WERI-Rb-1 (cell line): ENCODE measurements at regions not wholly inside any gene's neighbourhood (a gene's known extent, or its start where the extent isn't known, plus 50 kb on each side); places are given as distances from the start of the nearest gene placed in this dataset.

ENCODE experiments used
- DNase-seq: peaks from one replicate; pipeline ENCODE4 v3.0.0-alpha.2; 2020
- H3K27ac ChIP-seq: fragments of 250-450 bp; sonication (Bioruptor Pico); 2 replicates; pipeline ENCODE4 v1.5.1; 2020; ENCODE audit warnings: mild to moderate bottlenecking, moderate library complexity
- H3K27me3 ChIP-seq: fragments of 250-450 bp; sonication (Bioruptor Pico); 2 replicates; pipeline ENCODE4 v1.5.1; 2021; ENCODE audit warnings: mild to moderate bottlenecking, low read depth, moderate library complexity; ENCODE audit not compliant: insufficient read depth, severe bottlenecking
- H3K36me3 ChIP-seq: fragments of 250-450 bp; sonication (Bioruptor Pico); 2 replicates; pipeline ENCODE4 v1.5.1; 2020; ENCODE audit warnings: mild to moderate bottlenecking, moderate library complexity
- H3K4me3 ChIP-seq: 2 replicates; pipeline ENCODE4 v1.5.1; 2011; ENCODE audit warnings: low read depth, mild to moderate bottlenecking, control low read depth, low read length
- H3K9me3 ChIP-seq: fragments of 250-450 bp; sonication (Bioruptor Pico); 2 replicates; pipeline ENCODE4 v1.5.1; 2021; ENCODE audit warnings: mild to moderate bottlenecking, moderate library complexity; ENCODE audit not compliant: severe bottlenecking
- TF ChIP-seq, protein P1 (sequence below): IDR thresholded peaks from 2 replicates; pipeline ENCODE4 v1.5.1; 2011; ENCODE audit warnings: low read depth, mild to moderate bottlenecking, control low read depth, inconsistent platforms, low read length

DNA sequence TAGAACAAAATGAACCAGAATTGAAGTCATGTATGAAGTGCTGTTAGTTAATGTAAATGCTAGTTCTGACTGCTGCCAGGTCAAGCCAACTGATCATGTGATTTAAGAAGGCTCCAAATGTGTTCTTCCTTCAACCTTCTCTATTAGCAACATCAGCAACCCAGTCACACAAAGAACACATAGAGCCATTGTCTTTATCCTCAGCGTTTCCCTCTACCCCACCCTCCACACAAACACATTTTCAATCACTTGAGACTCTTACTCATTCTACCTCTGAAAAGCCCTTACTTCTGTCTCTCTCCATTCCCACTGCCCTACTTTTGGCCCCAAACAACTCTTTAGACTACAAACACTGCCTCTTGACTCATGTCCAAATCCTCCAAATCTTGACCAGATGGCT lies 89.7 kb upstream of the KDR start:
- TF ChIP-seq, protein P1, sequence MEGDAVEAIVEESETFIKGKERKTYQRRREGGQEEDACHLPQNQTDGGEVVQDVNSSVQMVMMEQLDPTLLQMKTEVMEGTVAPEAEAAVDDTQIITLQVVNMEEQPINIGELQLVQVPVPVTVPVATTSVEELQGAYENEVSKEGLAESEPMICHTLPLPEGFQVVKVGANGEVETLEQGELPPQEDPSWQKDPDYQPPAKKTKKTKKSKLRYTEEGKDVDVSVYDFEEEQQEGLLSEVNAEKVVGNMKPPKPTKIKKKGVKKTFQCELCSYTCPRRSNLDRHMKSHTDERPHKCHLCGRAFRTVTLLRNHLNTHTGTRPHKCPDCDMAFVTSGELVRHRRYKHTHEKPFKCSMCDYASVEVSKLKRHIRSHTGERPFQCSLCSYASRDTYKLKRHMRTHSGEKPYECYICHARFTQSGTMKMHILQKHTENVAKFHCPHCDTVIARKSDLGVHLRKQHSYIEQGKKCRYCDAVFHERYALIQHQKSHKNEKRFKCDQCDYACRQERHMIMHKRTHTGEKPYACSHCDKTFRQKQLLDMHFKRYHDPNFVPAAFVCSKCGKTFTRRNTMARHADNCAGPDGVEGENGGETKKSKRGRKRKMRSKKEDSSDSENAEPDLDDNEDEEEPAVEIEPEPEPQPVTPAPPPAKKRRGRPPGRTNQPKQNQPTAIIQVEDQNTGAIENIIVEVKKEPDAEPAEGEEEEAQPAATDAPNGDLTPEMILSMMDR: no peak
- no peak overlapping the region for H3K27ac ChIP-seq
- no peaks in the 10 kb centered on the region for H3K9me3 ChIP-seq
- DNase-seq: no peak
- H3K36me3 ChIP-seq: no peaks in the 10 kb centered on the region
- no peak overlapping the region for H3K4me3 ChIP-seq
- H3K27me3 ChIP-seq: no peaks in the 10 kb centered on the region

DNA sequence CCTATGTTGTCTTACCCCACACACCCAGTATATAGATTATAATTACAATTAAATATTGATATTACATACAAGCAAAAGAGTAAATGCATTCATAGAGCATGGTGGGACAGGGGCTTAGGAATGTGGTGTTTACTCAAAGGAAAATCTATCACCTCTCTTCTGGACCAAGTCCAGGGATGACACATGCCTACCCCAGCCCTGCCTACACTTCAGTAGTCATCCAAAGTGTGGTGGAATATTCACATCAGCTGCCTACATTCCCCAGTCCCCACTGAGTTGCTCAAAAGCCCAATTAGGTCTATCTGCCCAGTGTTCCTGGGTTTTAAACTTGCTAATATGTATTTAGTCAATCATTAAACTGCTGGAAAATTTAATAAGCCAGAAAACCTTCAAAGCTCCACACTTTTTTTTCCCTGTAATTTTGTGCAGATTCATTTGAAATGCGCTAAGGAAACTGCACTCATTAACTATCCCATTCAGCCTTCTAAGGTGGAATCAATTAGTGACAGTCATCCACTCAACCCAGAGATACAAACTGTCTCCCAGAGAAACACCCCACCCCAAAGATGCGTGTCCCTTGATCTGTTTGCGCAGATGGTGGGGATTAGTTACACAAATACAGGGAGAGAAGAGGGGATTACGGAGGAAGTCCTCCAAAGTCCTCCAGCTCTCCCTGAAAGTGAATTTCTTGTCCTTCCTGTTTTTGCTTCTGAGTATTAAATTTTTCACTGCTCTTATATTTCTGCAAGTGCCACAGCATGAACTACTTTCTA lies 91.7 kb upstream of the KDR start:
- no peaks in the 10 kb centered on the region for H3K36me3 ChIP-seq
- H3K9me3 ChIP-seq: no peaks in the 10 kb centered on the region
- peak; percentile 56 for DNase-seq
- H3K27me3 ChIP-seq: no peaks in the 10 kb centered on the region
- H3K4me3 ChIP-seq: no peak overlapping the region
- no peak overlapping the region for H3K27ac ChIP-seq
- TF ChIP-seq, protein P1: no peak

DNA sequence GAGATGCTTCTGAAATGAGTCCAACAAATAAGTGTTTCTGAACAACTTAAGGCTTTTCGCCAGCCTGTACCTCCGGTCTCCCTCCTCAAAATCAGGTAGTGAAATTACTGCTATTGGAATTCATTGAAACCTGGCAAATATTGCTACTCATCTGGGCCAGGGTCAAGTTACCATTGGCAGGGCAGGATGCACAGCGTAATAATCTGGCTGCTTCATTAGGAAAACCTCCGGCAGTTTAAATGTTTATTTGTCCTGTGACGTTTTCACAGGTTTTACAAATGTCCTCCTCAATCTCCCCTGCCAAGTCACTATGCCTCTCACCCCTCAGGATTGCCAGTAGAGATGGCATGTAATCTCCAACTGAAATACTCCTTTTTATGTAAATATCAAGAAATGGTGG lies 92.6 kb upstream of the KDR start:
- Histone ChIP-seq H3K9me3 (no peaks in the 10 kb centered on the region), H3K4me3 (no peak overlapping the region), H3K27ac (no peak overlapping the region), H3K36me3 (no peaks in the 10 kb centered on the region), H3K27me3 (no peaks in the 10 kb centered on the region)
- no peak for DNase-seq
- TF ChIP-seq, protein P1: no peak

DNA sequence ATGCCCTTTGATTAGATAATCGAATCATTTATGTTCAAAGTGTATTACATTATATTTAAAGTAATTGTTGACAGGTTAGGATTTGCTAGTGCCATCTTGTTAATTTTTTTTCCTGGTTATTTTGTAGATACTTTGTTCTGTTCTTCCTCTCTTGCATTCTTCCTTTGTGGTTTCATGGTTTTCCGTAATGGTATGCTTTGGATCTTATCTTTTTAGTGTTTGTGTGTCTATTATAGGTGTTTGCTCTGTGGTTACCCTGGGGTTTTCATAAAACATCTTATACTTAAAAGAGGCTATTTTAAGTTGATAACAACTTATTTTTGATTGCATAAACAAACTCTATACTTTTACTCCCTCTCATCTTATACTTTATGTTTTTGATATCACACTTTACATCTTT lies 108.2 kb upstream of the SRD5A3 start:
- H3K4me3 ChIP-seq: no peak overlapping the region
- H3K27me3 ChIP-seq: peaks cover 33% of the 10 kb centered on the region
- no peaks in the 10 kb centered on the region for H3K9me3 ChIP-seq
- no peak overlapping the region for H3K27ac ChIP-seq
- TF ChIP-seq, protein P1: no peak
- H3K36me3 ChIP-seq: no peaks in the 10 kb centered on the region
- no peak for DNase-seq

DNA sequence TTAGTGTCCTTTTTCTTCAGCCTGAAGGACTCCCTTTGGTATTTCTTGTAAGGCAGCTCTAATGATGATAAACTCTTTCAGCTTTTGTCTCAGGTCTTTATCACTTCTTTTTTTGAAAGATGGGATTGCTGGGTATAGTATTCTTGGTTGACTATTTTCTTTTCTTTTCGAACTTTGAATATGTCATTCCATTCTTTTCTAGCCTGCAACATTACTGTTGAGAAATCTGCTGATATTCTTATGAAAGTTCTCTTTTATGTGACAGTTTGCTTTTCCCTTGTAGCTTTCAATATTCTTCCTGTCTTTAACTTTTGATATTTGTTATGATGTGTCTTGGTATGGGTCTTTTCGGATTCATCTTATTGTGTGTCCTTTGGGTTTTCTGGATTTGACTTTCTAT lies 107.6 kb upstream of the SRD5A3 start:
- Histone ChIP-seq H3K27ac (no peak overlapping the region), H3K27me3 (peaks cover 33% of the 10 kb centered on the region), H3K4me3 (no peak overlapping the region), H3K36me3 (no peaks in the 10 kb centered on the region), H3K9me3 (no peaks in the 10 kb centered on the region)
- no peak for DNase-seq
- TF ChIP-seq, protein P1: no peak

DNA sequence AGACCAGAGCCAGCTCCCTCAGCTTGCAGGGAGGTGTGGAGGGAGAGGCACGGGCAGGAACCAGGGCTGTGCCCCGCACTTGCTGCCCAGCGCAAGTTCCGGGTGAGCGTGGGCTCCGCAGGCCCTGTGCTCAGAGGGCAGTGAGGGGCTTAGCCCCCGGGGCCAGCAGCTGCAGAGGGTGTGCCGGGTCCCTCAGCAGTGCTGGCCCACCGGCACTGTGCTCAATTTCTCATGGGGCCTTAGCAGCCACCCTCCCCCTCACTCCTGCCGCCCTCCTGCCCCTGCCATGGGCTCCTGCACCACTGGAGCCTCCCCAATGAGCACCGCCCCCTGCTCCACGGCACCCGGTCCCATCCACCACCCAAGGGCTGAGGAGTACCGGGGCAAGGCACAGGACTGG lies 104.6 kb upstream of the SRD5A3 start:
- no peak overlapping the region for H3K27ac ChIP-seq
- TF ChIP-seq, protein P1: no peak

More for the DNA sequence above, 104.6 kb upstream of the SRD5A3 start:
- no peak overlapping the region for H3K4me3 ChIP-seq
- H3K9me3 ChIP-seq: no peaks in the 10 kb centered on the region
- H3K27me3 ChIP-seq: peaks cover 34% of the 10 kb centered on the region
- DNase-seq: no peak
- no peaks in the 10 kb centered on the region for H3K36me3 ChIP-seq
